GM18858 (cell line): ENCODE measurements at regions not wholly inside any gene's neighbourhood (a gene's known extent, or its start where the extent isn't known, plus 50 kb on each side); places are given as distances from the start of the nearest gene placed in this dataset.
"Not testable (repeated sequence)": the region's sequence is repeated elsewhere in the genome, so short reads cannot be mapped to it uniquely, and the experiment has no call there.

Experiments used
- ATAC-seq: cut with Tn5 transposase; IDR thresholded peaks from one replicate; pipeline ENCODE4 v1.9.1; 2021; ENCODE audit not compliant: unreplicated experiment

GRCh38 chr12:73009138-73009834 is 737.1 kb downstream of the TRHDE start:
- not testable (repeated sequence) for ATAC-seq

- no peak for ATAC-seq
Measured at GRCh38 chr12:73017981-73018380, 745.8 kb downstream of the TRHDE start.

DNA sequence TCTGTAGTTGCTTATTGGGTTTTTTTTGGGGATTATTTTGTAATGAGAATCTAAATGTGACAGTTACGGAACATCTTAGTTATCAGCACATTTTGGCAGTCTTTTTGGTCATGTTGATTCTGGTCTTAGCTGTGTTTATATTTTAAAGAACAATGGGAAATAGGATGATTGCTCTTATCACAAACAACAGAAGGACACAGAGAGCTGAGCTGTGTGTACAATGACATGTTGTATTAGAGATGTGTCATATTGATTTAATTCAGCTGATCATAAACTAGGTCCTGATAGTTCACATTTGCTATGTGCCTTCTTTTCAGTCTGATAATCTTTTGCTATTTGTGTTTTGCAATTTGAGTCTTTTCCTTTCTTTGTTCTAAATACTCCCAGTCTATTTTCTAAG is 781.7 kb downstream of the TRHDE start:
- no peak for ATAC-seq

DNA sequence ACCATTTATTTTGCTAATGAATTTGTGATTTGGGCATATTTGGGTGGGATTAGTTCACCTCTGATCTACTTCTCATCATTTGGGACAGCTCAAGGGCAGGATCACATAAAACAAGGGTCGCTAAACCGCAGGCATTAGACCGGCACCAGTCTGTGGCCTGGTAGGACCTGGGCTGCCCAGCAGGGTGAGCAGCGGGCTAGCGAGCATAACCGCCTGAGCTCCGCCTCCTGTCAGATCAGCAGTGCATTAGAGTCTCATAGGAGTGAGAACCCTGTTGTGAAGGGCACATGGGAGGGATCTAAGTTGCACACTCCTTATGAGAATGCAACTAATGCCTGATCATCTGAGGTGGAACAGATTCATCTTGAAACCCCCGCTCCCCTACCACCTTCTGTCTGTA is 785.3 kb downstream of the TRHDE start:
- no peak for ATAC-seq

DNA sequence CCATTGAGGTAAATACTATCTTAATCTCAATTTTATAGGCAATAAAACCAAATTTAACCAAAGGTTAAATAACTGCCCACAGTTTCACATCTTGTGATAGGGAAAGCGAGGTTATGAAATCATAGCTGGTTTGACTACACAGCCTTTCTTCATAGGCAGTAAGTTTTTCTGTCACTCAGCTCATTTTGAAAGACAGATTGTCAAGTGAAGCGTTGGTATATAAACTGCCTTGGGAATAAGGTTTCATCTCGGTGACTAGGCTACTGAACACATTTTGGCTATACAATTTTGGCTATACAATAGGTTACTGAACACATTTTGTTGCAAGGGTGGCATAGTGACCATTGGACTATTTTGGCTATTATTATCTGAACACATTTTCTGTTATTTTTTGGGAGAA is 793.7 kb downstream of the TRHDE start:
- ATAC-seq, result no peak

DNA sequence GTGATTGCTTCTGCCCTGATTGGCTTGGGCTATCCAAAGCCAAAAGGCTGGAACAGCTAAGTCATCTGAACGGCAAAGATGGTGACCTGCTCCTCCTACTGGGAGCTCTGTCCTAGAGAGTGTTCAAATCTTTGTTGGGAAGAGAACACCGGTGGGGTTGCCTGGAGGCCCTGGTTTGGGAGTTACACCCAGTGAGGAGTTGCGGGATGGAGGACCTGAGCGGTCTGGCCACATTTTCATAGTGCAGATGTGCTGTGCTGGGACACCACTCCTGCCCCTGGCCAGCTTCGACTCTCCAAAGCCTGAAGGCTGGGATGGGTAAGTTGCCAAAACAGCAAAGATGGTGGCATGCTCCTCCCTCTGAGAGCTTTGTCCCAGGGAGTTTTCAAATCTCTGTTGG is 795.4 kb downstream of the TRHDE start:
- ATAC-seq, result no peak

DNA sequence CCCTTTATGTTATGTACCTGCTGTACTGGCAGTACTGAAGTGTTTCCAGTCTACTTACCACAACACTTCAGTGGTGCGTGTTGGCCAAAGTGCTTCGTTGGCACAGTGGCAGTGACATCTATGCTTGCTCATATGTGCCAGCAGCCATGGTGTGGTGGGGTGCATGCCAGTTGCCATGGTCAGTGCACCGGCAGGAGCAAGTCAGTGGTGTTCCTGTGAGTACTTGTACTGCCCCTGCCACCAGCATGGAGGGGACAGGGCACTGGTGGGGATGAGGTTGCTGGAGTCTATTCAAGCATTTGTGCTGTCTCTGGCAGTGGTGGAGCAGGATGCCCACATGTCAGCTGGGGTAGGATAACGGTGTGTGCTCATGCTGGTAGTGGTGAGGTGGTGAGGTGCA is 800.0 kb downstream of the TRHDE start:
- no peak for ATAC-seq

GRCh38 chr12:73076760-73077159 is 804.6 kb downstream of the TRHDE start:
- no peak for ATAC-seq

GRCh38 chr12:73083736-73084135 is 811.6 kb downstream of the TRHDE start:
- ATAC-seq, result no peak

GRCh38 chr12:73106296-73106695 is 834.1 kb downstream of the TRHDE start:
- ATAC-seq, result no peak

DNA sequence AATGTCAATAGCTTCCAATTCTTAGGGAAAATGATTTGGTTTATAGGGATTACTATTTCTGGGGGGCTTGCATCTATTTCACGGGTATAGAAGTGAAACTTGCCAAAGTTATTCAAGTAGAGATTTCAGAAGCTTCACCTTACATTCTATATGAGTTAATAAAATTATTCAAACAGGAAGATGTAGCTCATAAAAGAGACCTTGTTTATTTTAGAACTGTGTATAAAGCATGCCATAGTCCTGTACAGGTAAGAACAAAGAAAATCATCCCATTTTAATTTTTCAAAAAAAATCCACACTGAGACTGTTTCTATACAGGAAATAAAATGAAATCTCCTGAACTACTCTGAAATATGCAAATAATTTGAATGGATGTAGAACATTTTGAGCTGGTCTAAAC is 834.7 kb downstream of the TRHDE start:
- ATAC-seq, result no peak

- ATAC-seq, result no peak
Measured at GRCh38 chr12:73110816-73111215, 838.6 kb downstream of the TRHDE start.

DNA sequence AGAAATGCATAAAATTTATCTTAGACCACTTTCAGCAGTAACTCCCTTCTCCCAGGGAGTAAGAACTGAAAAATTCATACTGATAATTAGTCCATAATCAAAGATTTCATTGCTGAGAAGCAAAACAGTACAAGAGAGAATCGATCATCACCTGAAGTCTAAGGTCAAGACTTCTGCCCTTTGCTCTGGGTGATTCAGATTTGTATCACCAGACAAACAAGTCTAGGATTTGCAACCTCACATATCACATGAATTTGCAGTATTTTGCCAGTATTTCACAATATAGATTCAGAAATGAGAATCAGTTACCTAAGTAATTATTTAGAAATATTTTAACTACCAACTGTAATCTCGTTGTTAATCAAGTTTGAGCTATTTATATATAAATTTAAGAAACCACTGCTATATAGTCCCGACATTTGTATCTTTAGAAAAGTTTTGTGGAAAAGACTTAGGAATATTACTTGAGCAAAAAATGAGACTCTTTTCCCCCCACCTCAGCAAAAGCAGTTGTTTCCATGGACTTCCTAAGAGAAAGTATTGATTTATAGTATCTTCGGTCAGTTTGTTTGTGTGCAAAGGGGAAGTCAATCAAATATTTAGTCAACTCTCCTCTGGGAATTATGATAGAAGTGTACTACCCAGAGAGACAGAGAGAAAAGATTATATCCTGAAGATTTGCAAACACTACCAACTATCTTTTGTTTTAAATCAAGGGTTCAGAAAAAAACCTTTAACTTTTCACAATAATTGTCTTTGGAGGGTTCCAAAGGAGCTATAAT is 840.1 kb downstream of the TRHDE start:
- ATAC-seq, result no peak

DNA sequence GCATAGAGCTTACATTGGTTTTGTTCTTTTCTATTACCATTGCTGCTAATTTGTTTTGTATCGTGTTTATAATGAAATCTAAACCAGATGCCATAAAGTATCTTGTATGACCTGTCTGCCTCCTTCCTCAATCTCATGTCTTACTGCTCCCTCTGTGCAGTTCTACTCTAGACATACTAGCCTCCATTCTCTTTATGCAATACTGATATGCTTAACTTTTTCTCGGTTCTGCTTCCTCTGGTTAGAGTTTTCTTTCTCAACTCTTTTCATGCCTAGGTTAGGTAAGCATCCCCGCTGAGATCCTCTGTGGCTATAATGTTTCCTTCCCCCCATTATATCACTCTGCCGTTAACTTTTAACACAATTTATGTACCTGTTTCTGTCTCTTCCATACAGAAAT is 852.3 kb downstream of the TRHDE start:
- no peak for ATAC-seq

GRCh38 chr12:73125148-73125547 is 853.0 kb downstream of the TRHDE start:
- ATAC-seq, result no peak

DNA sequence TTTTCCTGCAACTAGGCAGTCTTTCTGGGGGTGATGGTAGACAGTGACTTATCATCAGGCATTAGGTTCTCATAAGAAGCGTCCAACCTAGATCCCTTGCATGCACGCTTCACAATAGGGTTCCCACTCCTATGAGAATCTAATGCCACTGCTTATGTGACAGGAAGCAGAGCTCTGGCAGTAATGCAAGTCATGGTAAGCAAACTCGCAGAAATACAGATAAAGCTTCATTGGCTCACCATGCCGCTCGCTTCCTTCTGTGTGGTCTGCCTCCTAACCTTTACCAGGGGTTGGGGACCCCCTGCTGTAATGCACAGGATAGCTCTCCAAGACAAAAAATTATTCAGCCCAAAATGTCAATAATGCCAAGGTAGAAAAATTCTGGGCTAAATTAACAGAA is 864.2 kb downstream of the TRHDE start:
- no peak for ATAC-seq

GRCh38 chr12:73139642-73140041 is 867.5 kb downstream of the TRHDE start:
- not testable (repeated sequence) for ATAC-seq

DNA sequence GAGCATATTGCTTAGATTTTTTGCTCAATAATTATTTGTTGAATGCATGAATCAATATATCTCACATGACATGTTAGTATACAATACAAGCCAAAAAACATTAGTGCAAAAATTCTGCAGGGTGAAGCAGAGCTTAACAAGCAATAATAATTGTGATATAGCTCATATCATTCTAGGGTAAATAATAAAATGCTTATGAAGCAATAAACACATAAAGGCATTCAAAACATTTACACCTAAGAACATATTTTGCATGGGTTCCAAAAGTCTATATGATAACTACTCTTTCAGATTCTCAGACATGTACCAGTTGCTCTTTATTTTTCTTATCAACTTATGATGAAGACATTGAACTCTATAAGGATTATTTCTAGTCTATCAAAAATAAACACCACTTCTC is 886.2 kb downstream of the TRHDE start:
- no peak for ATAC-seq

GRCh38 chr12:73159954-73160353 is 887.8 kb downstream of the TRHDE start:
- no peak for ATAC-seq

- ATAC-seq, result no peak
Measured at GRCh38 chr12:73161970-73162369, 889.8 kb downstream of the TRHDE start.

DNA sequence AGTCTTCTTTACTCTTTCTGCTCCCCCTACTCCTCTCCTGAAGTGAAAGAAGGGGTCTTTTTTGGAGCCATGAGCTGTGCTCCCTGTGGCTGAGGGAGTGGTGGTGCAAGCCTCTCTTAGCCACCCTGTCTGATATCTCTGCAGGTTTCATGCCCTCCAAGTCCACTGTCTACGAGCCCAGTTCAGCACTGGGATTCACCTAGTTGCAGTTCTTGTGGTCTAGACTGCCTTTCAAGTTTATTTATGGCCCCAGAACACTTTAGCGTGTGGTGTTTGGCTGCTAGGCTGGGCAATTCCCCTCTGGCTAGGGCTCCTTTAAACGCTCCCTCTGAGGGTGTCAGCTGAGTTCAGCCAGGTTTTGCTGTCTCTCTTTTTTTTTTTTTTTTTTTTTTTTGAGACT is 908.6 kb downstream of the TRHDE start:
- no peak for ATAC-seq

DNA sequence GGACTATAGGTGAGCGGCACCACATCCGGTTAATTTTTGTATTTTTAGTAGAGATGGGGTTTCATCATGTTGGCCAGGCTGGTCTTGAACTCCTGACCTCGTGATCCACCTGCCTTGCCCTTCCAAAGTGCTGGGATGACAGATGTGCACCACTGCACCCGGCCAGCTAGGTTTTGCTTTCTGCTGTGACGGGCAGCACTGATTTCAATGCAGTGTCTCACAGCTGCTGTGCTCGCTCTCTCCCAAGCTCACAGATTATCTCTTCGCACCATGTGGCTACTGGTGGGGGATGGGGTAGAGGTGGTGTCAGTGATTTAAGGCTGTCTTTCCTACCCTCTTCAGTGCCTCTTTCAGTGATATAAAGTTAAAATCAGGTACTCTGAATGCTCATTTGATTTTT is 909.1 kb downstream of the TRHDE start:
- no peak for ATAC-seq

- ATAC-seq, result no peak
Measured at GRCh38 chr12:73185403-73185802, 913.2 kb downstream of the TRHDE start.
